ENCODE measurements at regions not wholly inside any gene's neighbourhood (a gene's known extent, or its start where the extent isn't known, plus 50 kb on each side); places are given as distances from the start of the nearest gene placed in this dataset.

DNA sequence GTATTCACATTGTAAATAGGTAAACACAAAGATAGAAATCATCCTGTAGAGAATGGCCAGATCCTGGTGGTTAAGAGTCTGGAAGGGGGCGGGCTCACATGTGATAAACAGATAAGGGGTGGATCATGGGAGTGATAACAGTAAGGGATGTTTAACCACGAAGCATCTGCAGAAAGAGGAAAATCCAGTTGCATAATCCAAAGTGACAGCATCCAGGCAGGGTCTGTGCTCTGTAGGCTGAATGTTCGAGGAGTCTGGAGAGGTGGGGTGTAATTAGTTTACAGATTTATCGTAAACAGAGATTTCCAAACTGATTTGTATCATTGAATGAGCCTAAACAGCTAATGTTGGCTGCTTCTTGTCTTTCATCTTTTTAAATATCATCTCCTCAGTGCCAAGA lies 1009.8 kb upstream of the SLIT2 start (continued):
- no peak for TF ChIP-seq ZNF788 (CRISPR knock-in tag; IDR thresholded peaks at IDR 0.05; ENCODE audit: borderline replicate concordance)

- ChIA-PET POLR2A (no interaction called here), CTCF (ENCODE audit: low intra/inter-chr PET ratio, low total read pairs) (no interaction called here)
- no TSS peak for BruUV-seq (replicated peaks)
- intact Hi-C loops (cut with micrococcal nuclease; ENCODE audit: unreplicated experiment) (no loop called here), in situ Hi-C loops (cut with HindIII; ENCODE audit: extremely low pct_ligation_motif_present, low pct_unique_long_range_greater_than_20kb) (no loop called here)
- Histone ChIP-seq H3K36me3 (replicated peaks in 1 of 2; ENCODE audit: control insufficient read depth in 1 of 2, insufficient read depth in 2 of 2, low read length in 2 of 2) (no peaks in the 10 kb centered on the region), H3K79me2 (ENCODE audit: insufficient read depth, low read length) (no peaks in the 10 kb centered on the region), H3K9ac (ENCODE audit: insufficient read depth, low read depth, low read length) (no peak overlapping the region), H3K9me3 (ENCODE audit: low read length) (peaks cover 84% of the 10 kb centered on the region), H3K4me2 (ENCODE audit: low read depth, low read length) (no peak overlapping the region), H3K4me1 (ENCODE audit: insufficient read depth, low read length) (no peaks in the 10 kb centered on the region), H3K4me3 (replicated peaks in 1 of 3; ENCODE audit: insufficient read depth in 1 of 3, low read depth in 2 of 3, low read length in 3 of 3) (no peak overlapping the region), H2AFZ (ENCODE audit: low read length) (no peak overlapping the region), H3K27me3 (ENCODE audit: control insufficient read depth in 1 of 2, insufficient read depth in 2 of 2, low read length in 2 of 2) (no peaks in the 10 kb centered on the region), H4K20me1 (ENCODE audit: insufficient read depth, low read length) (no peaks in the 10 kb centered on the region), H3K27ac (ENCODE audit: extremely low read length, insufficient read depth, low read length) (no peak overlapping the region)
- no peak for TF ChIP-seq PCBP1 (IDR thresholded peaks at IDR 0.05; ENCODE audit: borderline replicate concordance, low read depth, low read length)
- no peak for TF ChIP-seq ZNF335 (CRISPR knock-in tag; IDR thresholded peaks at IDR 0.05)
- no peak for TF ChIP-seq ZZZ3 (CRISPR knock-in tag; IDR thresholded peaks at IDR 0.05; ENCODE audit: borderline replicate concordance)
- TF ChIP-seq ZNF264 (CRISPR knock-in tag; IDR thresholded peaks at IDR 0.05): no peak
- no peak for TF ChIP-seq ZNF510 (CRISPR knock-in tag; IDR thresholded peaks at IDR 0.05; ENCODE audit: low read depth)
- TF ChIP-seq NFYC (CRISPR knock-in tag; IDR thresholded peaks at IDR 0.05): no peak
- TF ChIP-seq ZNF776 (CRISPR knock-in tag; IDR thresholded peaks at IDR 0.05): no peak
- no peak for TF ChIP-seq ZNF275 (CRISPR knock-in tag; IDR thresholded peaks at IDR 0.05; ENCODE audit: borderline replicate concordance)
- TF ChIP-seq, protein P1, sequence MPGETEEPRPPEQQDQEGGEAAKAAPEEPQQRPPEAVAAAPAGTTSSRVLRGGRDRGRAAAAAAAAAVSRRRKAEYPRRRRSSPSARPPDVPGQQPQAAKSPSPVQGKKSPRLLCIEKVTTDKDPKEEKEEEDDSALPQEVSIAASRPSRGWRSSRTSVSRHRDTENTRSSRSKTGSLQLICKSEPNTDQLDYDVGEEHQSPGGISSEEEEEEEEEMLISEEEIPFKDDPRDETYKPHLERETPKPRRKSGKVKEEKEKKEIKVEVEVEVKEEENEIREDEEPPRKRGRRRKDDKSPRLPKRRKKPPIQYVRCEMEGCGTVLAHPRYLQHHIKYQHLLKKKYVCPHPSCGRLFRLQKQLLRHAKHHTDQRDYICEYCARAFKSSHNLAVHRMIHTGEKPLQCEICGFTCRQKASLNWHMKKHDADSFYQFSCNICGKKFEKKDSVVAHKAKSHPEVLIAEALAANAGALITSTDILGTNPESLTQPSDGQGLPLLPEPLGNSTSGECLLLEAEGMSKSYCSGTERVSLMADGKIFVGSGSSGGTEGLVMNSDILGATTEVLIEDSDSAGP (CRISPR knock-in tag; IDR thresholded peaks at IDR 0.05; ENCODE audit: borderline replicate concordance): no peak
- no peak for TF ChIP-seq HDAC2 (CRISPR knock-in tag; IDR thresholded peaks at IDR 0.05)
- TF ChIP-seq ONECUT2 (CRISPR knock-in tag; IDR thresholded peaks at IDR 0.05): no peak
- TF ChIP-seq ZNF577 (CRISPR knock-in tag; IDR thresholded peaks at IDR 0.05; ENCODE audit: borderline replicate concordance, low read depth): no peak
- 27% methylated on average over 2 of the region's 2 CpGs for WGBS (ENCODE audit: low lambda C conversion rate)
- FAIRE-seq (no peak), ATAC-seq (no peak), DNase-seq (ENCODE audit: low spot score) (no peak)
These were observed 1012.1 kb upstream of the SLIT2 start for GRCh38 chr4:19239565-19239964.

Measured in HepG2 (cell line).